ENCODE measurements at regions not wholly inside any gene's neighbourhood (a gene's known extent, or its start where the extent isn't known, plus 50 kb on each side); places are given as distances from the start of the nearest gene placed in this dataset.

- DNase-seq (ENCODE audit: low read depth) = no peak
Observed at GRCh38 chr4:178595500-178596138, 1153.4 kb upstream of the AGA start.

- DNase-seq (ENCODE audit: low read depth) = no peak
Observed at GRCh38 chr4:178598672-178599071, 1156.4 kb upstream of the AGA start.

- DNase-seq (ENCODE audit: low read depth) = no peak
Observed at GRCh38 chr4:178599521-178599920, 1157.3 kb upstream of the AGA start.

- DNase-seq (ENCODE audit: low read depth) = no peak
Observed at GRCh38 chr4:178602833-178603232, 1160.6 kb upstream of the AGA start.

GRCh38 chr4:178611062-178611461 is 1168.8 kb upstream of the AGA start:
- DNase-seq (ENCODE audit: low read depth) = no peak

GRCh38 chr4:178612733-178613132 is 1170.5 kb upstream of the AGA start:
- DNase-seq (ENCODE audit: low read depth) = no peak

GRCh38 chr4:178632415-178632814 is 1190.2 kb upstream of the AGA start:
- DNase-seq (ENCODE audit: low read depth) = no peak

GRCh38 chr4:178633263-178633662 is 1191.0 kb upstream of the AGA start:
- DNase-seq (ENCODE audit: low read depth) = no peak

GRCh38 chr4:178664621-178665020 is 1222.4 kb upstream of the AGA start:
- DNase-seq (ENCODE audit: low read depth) = no peak

- DNase-seq (ENCODE audit: low read depth) = no peak
Observed at GRCh38 chr4:178665916-178666315, 1223.7 kb upstream of the AGA start.

GRCh38 chr4:178671766-178672165 is 1229.5 kb upstream of the AGA start:
- no peak for DNase-seq (ENCODE audit: low read depth)

- DNase-seq (ENCODE audit: low read depth) = no peak
Observed at GRCh38 chr4:178672512-178672911, 1230.3 kb upstream of the AGA start.

GRCh38 chr4:178681871-178682270 is 1239.6 kb upstream of the AGA start:
- DNase-seq (ENCODE audit: low read depth) = no peak

GRCh38 chr4:178689926-178690325 is 1247.7 kb upstream of the AGA start:
- no peak for DNase-seq (ENCODE audit: low read depth)

- no peak for DNase-seq (ENCODE audit: low read depth)
Observed at GRCh38 chr4:178693816-178694215, 1251.6 kb upstream of the AGA start.

GRCh38 chr4:178696515-178696914 is 1254.3 kb upstream of the AGA start:
- DNase-seq (ENCODE audit: low read depth) = no peak

- no peak for DNase-seq (ENCODE audit: low read depth)
Observed at GRCh38 chr4:178712486-178712885, 1270.2 kb upstream of the AGA start.

GRCh38 chr4:178738026-178738425 is 1295.8 kb upstream of the AGA start:
- DNase-seq (ENCODE audit: low read depth) = no peak

GRCh38 chr4:178745203-178745602 is 1303.0 kb upstream of the AGA start:
- DNase-seq (ENCODE audit: low read depth) = no peak

GRCh38 chr4:178752954-178753525 is 1310.8 kb upstream of the AGA start:
- DNase-seq (ENCODE audit: low read depth) = no peak

- DNase-seq (ENCODE audit: low read depth) = no peak
Observed at GRCh38 chr4:178778496-178778895, 1336.3 kb upstream of the AGA start.

- no peak for DNase-seq (ENCODE audit: low read depth)
Observed at GRCh38 chr4:178781779-178782178, 1339.5 kb upstream of the AGA start.

GRCh38 chr4:178784491-178784890 is 1342.3 kb upstream of the AGA start:
- no peak for DNase-seq (ENCODE audit: low read depth)

GRCh38 chr4:178789279-178789678 is 1347.0 kb upstream of the AGA start:
- no peak for DNase-seq (ENCODE audit: low read depth)
